GM12878 (cell line): ENCODE measurements at regions not wholly inside any gene's neighbourhood (a gene's known extent, or its start where the extent isn't known, plus 50 kb on each side); places are given as distances from the start of the nearest gene placed in this dataset.

ENCODE experiments used
- CREM ChIP-seq: IDR thresholded peaks from 2 replicates; pipeline ENCODE4 v1.6.1; 2014; ENCODE audit warnings: antibody characterized with exemption, low read depth
- FOXK2 ChIP-seq: fragments of 450-650 bp; IDR thresholded peaks from 2 replicates; pipeline ENCODE4 v1.6.1; 2017; ENCODE audit warnings: mild to moderate bottlenecking, moderate library complexity
- POLR2AphosphoS5 ChIP-seq: IDR thresholded peaks from 2 replicates; pipeline ENCODE4 v1.6.1; 2011; ENCODE audit warnings: mild to moderate bottlenecking, low read length, inconsistent platforms
- SMC3 ChIP-seq: IDR thresholded peaks from 2 replicates; pipeline ENCODE4 v1.6.1; 2011; ENCODE audit warnings: low read length, improper control_type of control experiment, borderline replicate concordance
- SPI1 ChIP-seq: IDR thresholded peaks from 2 replicates; pipeline ENCODE4 v1.6.1; 2011; ENCODE audit warnings: low read depth, mild to moderate bottlenecking, low read length, moderate library complexity, borderline replicate concordance; ENCODE audit not compliant: insufficient read depth
- SUPT20H ChIP-seq: IDR thresholded peaks from 2 replicates; pipeline ENCODE4 v1.6.1; 2011; ENCODE audit warnings: low read depth, mild to moderate bottlenecking, low read length, moderate library complexity, borderline replicate concordance; ENCODE audit not compliant: control insufficient read depth
- ZNF274 ChIP-seq: IDR thresholded peaks from one replicate; pipeline ENCODE4 v1.8.0; 2011; ENCODE audit not compliant: insufficient read length, insufficient read depth
- TF ChIP-seq, protein P1 (sequence below): fragments of 450-650 bp; IDR thresholded peaks from 2 replicates; pipeline ENCODE4 v1.6.1; 2017; ENCODE audit warnings: mild to moderate bottlenecking, low read depth, inconsistent platforms; ENCODE audit not compliant: poor library complexity, severe bottlenecking
- TF ChIP-seq, protein P2 (sequence below): IDR thresholded peaks from 2 replicates; pipeline ENCODE4 v1.6.1; 2012; ENCODE audit warnings: mild to moderate bottlenecking, low read depth, low read length
- TF ChIP-seq, protein P3 (sequence below): fragments of 450-650 bp; IDR thresholded peaks from 2 replicates; pipeline ENCODE4 v1.6.1; 2018; ENCODE audit warnings: mild to moderate bottlenecking, low read depth, moderate library complexity; ENCODE audit not compliant: partially characterized antibody
- TF ChIP-seq, protein P4 (sequence below): IDR thresholded peaks from 2 replicates; pipeline ENCODE4 v1.6.1; 2012; ENCODE audit warnings: low read depth, low read length, improper control_type of control experiment

DNA sequence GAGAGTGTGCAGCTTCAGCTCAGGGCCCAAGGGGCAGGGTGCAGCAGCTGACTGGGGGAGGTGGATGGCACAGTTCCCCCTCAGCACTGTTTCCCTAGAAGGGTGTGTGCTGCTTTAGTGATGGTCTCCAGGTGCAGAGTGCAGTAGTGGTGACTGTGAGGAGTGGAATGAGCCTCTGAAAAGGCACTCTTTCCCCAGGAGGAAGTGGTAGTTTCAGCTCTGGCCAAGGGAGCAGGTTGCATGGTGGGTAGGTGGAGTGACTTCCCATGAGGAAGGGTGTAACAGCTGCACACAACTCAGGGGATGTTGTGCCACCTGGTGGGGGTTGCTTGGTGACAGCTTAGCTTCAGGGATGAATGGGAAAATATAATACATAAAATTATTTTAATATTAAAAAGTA, 251.5 kb upstream of the NXPH2 start (continued):
- TF ChIP-seq SUPT20H (no peak), SMC3 (peak; percentile 21; the same call in 1 of the 2 replicates), ZNF274 (no peak), SPI1 (peak; percentile 34; the same call in 1 of the 2 replicates), POLR2AphosphoS5 (no peak), FOXK2 (no peak), CREM (no peak)
- TF ChIP-seq, protein P1, sequence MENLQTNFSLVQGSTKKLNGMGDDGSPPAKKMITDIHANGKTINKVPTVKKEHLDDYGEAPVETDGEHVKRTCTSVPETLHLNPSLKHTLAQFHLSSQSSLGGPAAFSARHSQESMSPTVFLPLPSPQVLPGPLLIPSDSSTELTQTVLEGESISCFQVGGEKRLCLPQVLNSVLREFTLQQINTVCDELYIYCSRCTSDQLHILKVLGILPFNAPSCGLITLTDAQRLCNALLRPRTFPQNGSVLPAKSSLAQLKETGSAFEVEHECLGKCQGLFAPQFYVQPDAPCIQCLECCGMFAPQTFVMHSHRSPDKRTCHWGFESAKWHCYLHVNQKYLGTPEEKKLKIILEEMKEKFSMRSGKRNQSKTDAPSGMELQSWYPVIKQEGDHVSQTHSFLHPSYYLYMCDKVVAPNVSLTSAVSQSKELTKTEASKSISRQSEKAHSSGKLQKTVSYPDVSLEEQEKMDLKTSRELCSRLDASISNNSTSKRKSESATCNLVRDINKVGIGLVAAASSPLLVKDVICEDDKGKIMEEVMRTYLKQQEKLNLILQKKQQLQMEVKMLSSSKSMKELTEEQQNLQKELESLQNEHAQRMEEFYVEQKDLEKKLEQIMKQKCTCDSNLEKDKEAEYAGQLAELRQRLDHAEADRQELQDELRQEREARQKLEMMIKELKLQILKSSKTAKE, result no peak
- TF ChIP-seq, protein P2, sequence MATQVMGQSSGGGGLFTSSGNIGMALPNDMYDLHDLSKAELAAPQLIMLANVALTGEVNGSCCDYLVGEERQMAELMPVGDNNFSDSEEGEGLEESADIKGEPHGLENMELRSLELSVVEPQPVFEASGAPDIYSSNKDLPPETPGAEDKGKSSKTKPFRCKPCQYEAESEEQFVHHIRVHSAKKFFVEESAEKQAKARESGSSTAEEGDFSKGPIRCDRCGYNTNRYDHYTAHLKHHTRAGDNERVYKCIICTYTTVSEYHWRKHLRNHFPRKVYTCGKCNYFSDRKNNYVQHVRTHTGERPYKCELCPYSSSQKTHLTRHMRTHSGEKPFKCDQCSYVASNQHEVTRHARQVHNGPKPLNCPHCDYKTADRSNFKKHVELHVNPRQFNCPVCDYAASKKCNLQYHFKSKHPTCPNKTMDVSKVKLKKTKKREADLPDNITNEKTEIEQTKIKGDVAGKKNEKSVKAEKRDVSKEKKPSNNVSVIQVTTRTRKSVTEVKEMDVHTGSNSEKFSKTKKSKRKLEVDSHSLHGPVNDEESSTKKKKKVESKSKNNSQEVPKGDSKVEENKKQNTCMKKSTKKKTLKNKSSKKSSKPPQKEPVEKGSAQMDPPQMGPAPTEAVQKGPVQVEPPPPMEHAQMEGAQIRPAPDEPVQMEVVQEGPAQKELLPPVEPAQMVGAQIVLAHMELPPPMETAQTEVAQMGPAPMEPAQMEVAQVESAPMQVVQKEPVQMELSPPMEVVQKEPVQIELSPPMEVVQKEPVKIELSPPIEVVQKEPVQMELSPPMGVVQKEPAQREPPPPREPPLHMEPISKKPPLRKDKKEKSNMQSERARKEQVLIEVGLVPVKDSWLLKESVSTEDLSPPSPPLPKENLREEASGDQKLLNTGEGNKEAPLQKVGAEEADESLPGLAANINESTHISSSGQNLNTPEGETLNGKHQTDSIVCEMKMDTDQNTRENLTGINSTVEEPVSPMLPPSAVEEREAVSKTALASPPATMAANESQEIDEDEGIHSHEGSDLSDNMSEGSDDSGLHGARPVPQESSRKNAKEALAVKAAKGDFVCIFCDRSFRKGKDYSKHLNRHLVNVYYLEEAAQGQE, result no peak
- TF ChIP-seq, protein P3, sequence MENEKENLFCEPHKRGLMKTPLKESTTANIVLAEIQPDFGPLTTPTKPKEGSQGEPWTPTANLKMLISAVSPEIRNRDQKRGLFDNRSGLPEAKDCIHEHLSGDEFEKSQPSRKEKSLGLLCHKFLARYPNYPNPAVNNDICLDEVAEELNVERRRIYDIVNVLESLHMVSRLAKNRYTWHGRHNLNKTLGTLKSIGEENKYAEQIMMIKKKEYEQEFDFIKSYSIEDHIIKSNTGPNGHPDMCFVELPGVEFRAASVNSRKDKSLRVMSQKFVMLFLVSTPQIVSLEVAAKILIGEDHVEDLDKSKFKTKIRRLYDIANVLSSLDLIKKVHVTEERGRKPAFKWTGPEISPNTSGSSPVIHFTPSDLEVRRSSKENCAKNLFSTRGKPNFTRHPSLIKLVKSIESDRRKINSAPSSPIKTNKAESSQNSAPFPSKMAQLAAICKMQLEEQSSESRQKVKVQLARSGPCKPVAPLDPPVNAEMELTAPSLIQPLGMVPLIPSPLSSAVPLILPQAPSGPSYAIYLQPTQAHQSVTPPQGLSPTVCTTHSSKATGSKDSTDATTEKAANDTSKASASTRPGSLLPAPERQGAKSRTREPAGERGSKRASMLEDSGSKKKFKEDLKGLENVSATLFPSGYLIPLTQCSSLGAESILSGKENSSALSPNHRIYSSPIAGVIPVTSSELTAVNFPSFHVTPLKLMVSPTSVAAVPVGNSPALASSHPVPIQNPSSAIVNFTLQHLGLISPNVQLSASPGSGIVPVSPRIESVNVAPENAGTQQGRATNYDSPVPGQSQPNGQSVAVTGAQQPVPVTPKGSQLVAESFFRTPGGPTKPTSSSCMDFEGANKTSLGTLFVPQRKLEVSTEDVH, result no peak
- TF ChIP-seq, protein P4, sequence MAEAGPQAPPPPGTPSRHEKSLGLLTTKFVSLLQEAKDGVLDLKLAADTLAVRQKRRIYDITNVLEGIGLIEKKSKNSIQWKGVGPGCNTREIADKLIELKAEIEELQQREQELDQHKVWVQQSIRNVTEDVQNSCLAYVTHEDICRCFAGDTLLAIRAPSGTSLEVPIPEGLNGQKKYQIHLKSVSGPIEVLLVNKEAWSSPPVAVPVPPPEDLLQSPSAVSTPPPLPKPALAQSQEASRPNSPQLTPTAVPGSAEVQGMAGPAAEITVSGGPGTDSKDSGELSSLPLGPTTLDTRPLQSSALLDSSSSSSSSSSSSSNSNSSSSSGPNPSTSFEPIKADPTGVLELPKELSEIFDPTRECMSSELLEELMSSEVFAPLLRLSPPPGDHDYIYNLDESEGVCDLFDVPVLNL, result no peak
- TF ChIP-seq, all 136 proteins: peak for 4
